ENCODE measurements at regions not wholly inside any gene's neighbourhood (a gene's known extent, or its start where the extent isn't known, plus 50 kb on each side); places are given as distances from the start of the nearest gene placed in this dataset.

DNA sequence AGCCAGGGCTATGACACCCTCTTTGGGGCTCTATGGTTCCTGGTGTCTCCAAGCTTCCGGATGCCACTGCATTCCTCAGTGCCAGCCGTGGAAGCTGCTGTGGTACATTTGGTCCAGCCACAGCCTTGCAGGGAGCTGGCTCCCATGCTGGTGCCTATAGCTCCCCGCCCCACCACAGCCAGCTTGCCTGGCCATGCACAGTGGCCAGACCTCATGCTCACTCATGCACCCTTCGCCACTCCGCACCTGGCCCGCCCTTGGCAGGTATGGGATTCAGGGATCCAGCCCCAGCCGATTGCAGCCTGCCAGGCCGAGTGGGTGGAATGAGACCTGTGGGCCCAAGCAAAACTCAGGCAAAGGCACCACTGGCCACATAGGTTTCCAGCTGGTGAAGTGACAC, 354.8 kb downstream of the GRIA2 start:
- TF ChIP-seq, protein P1, sequence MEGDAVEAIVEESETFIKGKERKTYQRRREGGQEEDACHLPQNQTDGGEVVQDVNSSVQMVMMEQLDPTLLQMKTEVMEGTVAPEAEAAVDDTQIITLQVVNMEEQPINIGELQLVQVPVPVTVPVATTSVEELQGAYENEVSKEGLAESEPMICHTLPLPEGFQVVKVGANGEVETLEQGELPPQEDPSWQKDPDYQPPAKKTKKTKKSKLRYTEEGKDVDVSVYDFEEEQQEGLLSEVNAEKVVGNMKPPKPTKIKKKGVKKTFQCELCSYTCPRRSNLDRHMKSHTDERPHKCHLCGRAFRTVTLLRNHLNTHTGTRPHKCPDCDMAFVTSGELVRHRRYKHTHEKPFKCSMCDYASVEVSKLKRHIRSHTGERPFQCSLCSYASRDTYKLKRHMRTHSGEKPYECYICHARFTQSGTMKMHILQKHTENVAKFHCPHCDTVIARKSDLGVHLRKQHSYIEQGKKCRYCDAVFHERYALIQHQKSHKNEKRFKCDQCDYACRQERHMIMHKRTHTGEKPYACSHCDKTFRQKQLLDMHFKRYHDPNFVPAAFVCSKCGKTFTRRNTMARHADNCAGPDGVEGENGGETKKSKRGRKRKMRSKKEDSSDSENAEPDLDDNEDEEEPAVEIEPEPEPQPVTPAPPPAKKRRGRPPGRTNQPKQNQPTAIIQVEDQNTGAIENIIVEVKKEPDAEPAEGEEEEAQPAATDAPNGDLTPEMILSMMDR (IDR thresholded peaks at IDR 0.05), result no peak
- TF ChIP-seq EP300 (IDR thresholded peaks at IDR 0.05), result no peak
- TF ChIP-seq POLR2A (IDR thresholded peaks at IDR 0.05), result no peak

All from sigmoid colon (tissue), 4 donors.